ENCODE measurements at regions not wholly inside any gene's neighbourhood (a gene's known extent, or its start where the extent isn't known, plus 50 kb on each side); places are given as distances from the start of the nearest gene placed in this dataset.
"Not testable (repeated sequence)": the region's sequence is repeated elsewhere in the genome, so short reads cannot be mapped to it uniquely, and the experiment has no call there.

GRCh38 chr5:2151301-2151888 is 268.7 kb upstream of the IRX4 start:
- peak overlapping the region; percentile 90; the same call in 1 of the 2 replicates for H2AFZ ChIP-seq
- not testable (repeated sequence) for H3K79me2 ChIP-seq (replicated peaks; ENCODE audit: insufficient read depth); H3K4me1 ChIP-seq (ENCODE audit: insufficient read depth); H3K9me3 Mint-ChIP-seq; H3K27ac ChIP-seq (ENCODE audit: low read depth); H3K4me3 ChIP-seq; H3K27me3 Mint-ChIP-seq (ENCODE audit: insufficient read depth, low read depth, poor library complexity); H3K4me2 ChIP-seq; H3K36me3 ChIP-seq (ENCODE audit: insufficient read depth); H3K27ac Mint-ChIP-seq; H3K36me3 Mint-ChIP-seq (ENCODE audit: low read depth); H3F3A ChIP-seq (replicated peaks; ENCODE audit: low read depth); H3K4me3 Mint-ChIP-seq; H3K9me2 ChIP-seq (ENCODE audit: insufficient read depth); H3K27me3 ChIP-seq (ENCODE audit: insufficient read depth); H4K20me1 ChIP-seq (replicated peaks; ENCODE audit: insufficient read depth)
- peak; percentile 86 to 95 for TF ChIP-seq CTCF (conservative IDR thresholded peaks at IDR 0.05; ENCODE audit: low read depth in 2 of 2)
- DNase-seq (ENCODE audit: low spot score) (peak; percentile 78), ATAC-seq (peak; percentile 81)
- peaks cover 13% of the 10 kb centered on the region for H3K4me1 Mint-ChIP-seq

DNA sequence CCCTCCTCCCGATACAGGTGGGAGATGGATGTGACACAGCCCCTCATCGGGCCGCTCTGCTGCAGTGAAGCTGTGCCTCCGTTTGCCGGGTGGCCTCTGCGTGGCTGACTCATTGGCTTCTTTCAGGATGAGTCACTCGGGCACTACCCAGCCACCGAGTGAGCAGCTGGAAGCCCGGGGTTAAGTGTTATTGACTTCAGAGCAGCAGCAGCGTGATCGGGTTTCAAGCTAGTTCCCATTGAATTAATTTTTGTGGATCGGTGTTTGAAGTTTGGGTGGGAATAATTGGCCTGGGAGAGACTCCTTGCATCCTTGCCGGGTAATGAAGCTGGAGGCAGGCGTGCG is 266.4 kb upstream of the IRX4 start:
- H3K4me1 Mint-ChIP-seq, result peaks cover 13% of the 10 kb centered on the region
- H3K4me3 Mint-ChIP-seq, result no peak overlapping the region; the same call in 2 of the 3 replicates
- no peaks in the 10 kb centered on the region for H3K79me2 ChIP-seq (replicated peaks; ENCODE audit: insufficient read depth)
- H3K36me3 ChIP-seq (ENCODE audit: insufficient read depth), result no peaks in the 10 kb centered on the region
- H3F3A ChIP-seq (replicated peaks; ENCODE audit: low read depth), result no peaks in the 10 kb centered on the region
- no peak overlapping the region for H3K27ac ChIP-seq (ENCODE audit: low read depth)
- H3K27me3 Mint-ChIP-seq (ENCODE audit: insufficient read depth, low read depth, poor library complexity), result peaks cover 9% of the 10 kb centered on the region
- no peaks in the 10 kb centered on the region for H3K9me2 ChIP-seq (ENCODE audit: insufficient read depth)
- no peak overlapping the region for H3K4me2 ChIP-seq
- H3K27ac Mint-ChIP-seq, result no peak overlapping the region; the same call in 1 of the 2 replicates
- DNase-seq (ENCODE audit: low spot score) (peak; percentile 17), ATAC-seq (peak; percentile 68)
- H3K27me3 ChIP-seq (ENCODE audit: insufficient read depth), result no peaks in the 10 kb centered on the region
- H3K4me1 ChIP-seq (ENCODE audit: insufficient read depth), result no peaks in the 10 kb centered on the region
- no peak overlapping the region for H3K4me3 ChIP-seq
- H3K9me3 Mint-ChIP-seq, result peaks cover 6% of the 10 kb centered on the region; the same call in 1 of the 3 replicates
- no peaks in the 10 kb centered on the region for H3K36me3 Mint-ChIP-seq (ENCODE audit: low read depth)
- 0 out of 2 replicates have a peak overlapping the region, but pooled peaks have one; percentile 32 for H2AFZ ChIP-seq
- no peaks in the 10 kb centered on the region for H4K20me1 ChIP-seq (replicated peaks; ENCODE audit: insufficient read depth)
- TF ChIP-seq ZNF331 (CRISPR knock-in tag; IDR thresholded peaks at IDR 0.05; ENCODE audit: low read depth) (no peak), REST (IDR thresholded peaks at IDR 0.05; ENCODE audit: unreplicated experiment) (no peak), ETS1 (IDR thresholded peaks at IDR 0.05) (no peak), ZNF462 (CRISPR knock-in tag; IDR thresholded peaks at IDR 0.05) (no peak), POLR2AphosphoS5 (IDR thresholded peaks at IDR 0.05; ENCODE audit: low read depth) (no peak), NANOG (IDR thresholded peaks at IDR 0.05; ENCODE audit: borderline replicate concordance) (no peak), ZNF114 (CRISPR knock-in tag; IDR thresholded peaks at IDR 0.05) (no peak), JUNB (IDR thresholded peaks at IDR 0.05; ENCODE audit: unreplicated experiment) (no peak), CREB1 (CRISPR knock-in tag; IDR thresholded peaks at IDR 0.05; ENCODE audit: low read depth) (no peak)

Data from GM23338 (cell line).